ENCODE measurements at regions not wholly inside any gene's neighbourhood (a gene's known extent, or its start where the extent isn't known, plus 50 kb on each side); places are given as distances from the start of the nearest gene placed in this dataset.

GRCh38 chr4:81743731-81744435, 272.2 kb upstream of the RASGEF1B start:
- no peaks in the 10 kb centered on the region for H3K79me1 ChIP-seq (ENCODE audit: low read depth, low read length)
- H3K18ac ChIP-seq (ENCODE audit: extremely low read depth, low read length) = no peak overlapping the region
- H3K4me3 ChIP-seq (ENCODE audit: extremely low read depth in 1 of 4, insufficient read depth in 2 of 4, low read depth in 3 of 4, low read length in 4 of 4) = no peak overlapping the region
- no peak overlapping the region for H2BK5ac ChIP-seq (ENCODE audit: low read depth, low read length)
- H3K4me2 ChIP-seq (ENCODE audit: insufficient read depth in 1 of 2, low read depth in 2 of 2, low read length in 2 of 2) = no peak overlapping the region
- no peak overlapping the region for H2AFZ ChIP-seq (ENCODE audit: low read length)
- H2BK20ac ChIP-seq (ENCODE audit: low read length) = no peak overlapping the region
- no peak overlapping the region for H2AK5ac ChIP-seq (ENCODE audit: low read depth, low read length)
- no peak overlapping the region for H3K23ac ChIP-seq (ENCODE audit: insufficient read length)
- H3K23me2 ChIP-seq (ENCODE audit: low read depth, low read length) = no peaks in the 10 kb centered on the region
- H3K4ac ChIP-seq (replicated peaks; ENCODE audit: insufficient read length, low read depth, low read length) = no peak overlapping the region
- 93% methylated on average over 9 of the region's 9 CpGs; no CpG with 5 or more reads in 1 of the 2 experiments for WGBS, 2 experiments (ENCODE audit: extremely low coverage in 1 of 2, insufficient coverage in 1 of 2, insufficient read length in 1 of 2, insufficient replicate concordance in 2 of 2, low coverage in 1 of 2, low lambda C conversion rate in 2 of 2, missing lambda C conversion rate in 1 of 2)
- no peaks in the 10 kb centered on the region for H4K20me1 ChIP-seq (replicated peaks in 1 of 2; ENCODE audit: control insufficient read depth in 1 of 2, insufficient read depth in 2 of 2, low read length in 2 of 2)
- no peaks in the 10 kb centered on the region for H3K27me3 ChIP-seq (replicated peaks in 1 of 4; ENCODE audit: control insufficient read depth in 3 of 4, extremely low read depth in 1 of 4, insufficient read depth in 3 of 4, low read length in 3 of 4)
- DNase-seq (ENCODE audit: low read depth in 1 of 2, low spot score in 2 of 2) (no peak), FAIRE-seq (no peak)
- H3K56ac ChIP-seq (replicated peaks; ENCODE audit: insufficient read length, low read depth, low read length) = no peak overlapping the region
- H3K9ac ChIP-seq (replicated peaks in 1 of 4; ENCODE audit: extremely low read depth in 1 of 4, low read depth in 3 of 4, low read length in 3 of 4) = no peak overlapping the region
- H3K9me3 ChIP-seq (ENCODE audit: insufficient read depth in 2 of 2, low read depth in 1 of 2, low read length in 1 of 2) = no peaks in the 10 kb centered on the region
- H2BK120ac ChIP-seq (replicated peaks; ENCODE audit: low read depth, low read length) = no peak overlapping the region
- no peak overlapping the region for H4K8ac ChIP-seq (ENCODE audit: extremely low read depth, insufficient read depth, low read length)
- ChIA-PET CTCF (ENCODE audit: partially characterized antibody) (interaction anchor here (1.1 kb wide), 1 partner anchor 60 kb away, joined by 3 read pairs; no protein-coding TSS in a partner anchor), POLR2A (ENCODE audit: partially characterized antibody) (no interaction called here)
- H2BK15ac ChIP-seq (ENCODE audit: low read length) = no peak overlapping the region
- H3K14ac ChIP-seq (ENCODE audit: insufficient read length) = no peak overlapping the region
- H3K36me3 ChIP-seq (ENCODE audit: control insufficient read depth in 2 of 4, insufficient read depth in 4 of 4, low read length in 3 of 4) = no peaks in the 10 kb centered on the region
- H3K4me1 ChIP-seq (replicated peaks in 1 of 4; ENCODE audit: control insufficient read depth in 3 of 4, insufficient read depth in 4 of 4, low read length in 3 of 4) = no peaks in the 10 kb centered on the region
- no peak overlapping the region for H2BK12ac ChIP-seq (ENCODE audit: low read depth, low read length)
- no peaks in the 10 kb centered on the region for H3K79me2 ChIP-seq (ENCODE audit: control insufficient read depth in 1 of 2, insufficient read depth in 2 of 2, low read length in 2 of 2)
- H4K5ac ChIP-seq (ENCODE audit: insufficient read length, low read depth, low read length) = no peak overlapping the region
- no peak overlapping the region for H4K91ac ChIP-seq (replicated peaks; ENCODE audit: insufficient read length, low read length)
- H3K27ac ChIP-seq (ENCODE audit: low read depth, low read length) = no peak overlapping the region
- TF ChIP-seq ATF3 (IDR thresholded peaks at IDR 0.05; ENCODE audit: insufficient read depth, low read depth, low read length) (no peak), POLR2A (IDR thresholded peaks at IDR 0.05; ENCODE audit: control extremely low read depth in 1 of 2, low read depth in 2 of 2, low read length in 2 of 2) (no peak), EGR1 (IDR thresholded peaks at IDR 0.05; ENCODE audit: borderline replicate concordance, low read depth, low read length) (no peak), CEBPB (IDR thresholded peaks at IDR 0.05; ENCODE audit: low read depth, low read length) (no peak), POU5F1 (IDR thresholded peaks at IDR 0.05; ENCODE audit: low read depth, low read length) (no peak), FOSL1 (IDR thresholded peaks at IDR 0.05; ENCODE audit: insufficient read depth, low read depth, low read length) (no peak), SIRT6 (IDR thresholded peaks at IDR 0.05; ENCODE audit: low read length) (no peak), JUND (IDR thresholded peaks at IDR 0.05; ENCODE audit: low read length) (no peak), USF2 (IDR thresholded peaks at IDR 0.05; ENCODE audit: low read length) (no peak), MAX (IDR thresholded peaks at IDR 0.05) (no peak), ATF2 (IDR thresholded peaks at IDR 0.05; ENCODE audit: low read length) (no peak)

Data from H1 (cell line).